HG03342 (cell line): ENCODE measurements at regions not wholly inside any gene's neighbourhood (a gene's known extent, or its start where the extent isn't known, plus 50 kb on each side); places are given as distances from the start of the nearest gene placed in this dataset.
A peak's percentile ranks its signal among the peaks of the same experiment; 100 is the strongest.

Experiments
- ATAC-seq: cut with Tn5 transposase; IDR thresholded peaks from one replicate; pipeline ENCODE4 v1.9.1; 2021; ENCODE audit warnings: mild to moderate bottlenecking, moderate library complexity; ENCODE audit not compliant: unreplicated experiment

GRCh38 chr2:67650291-67651133 lies 253.4 kb downstream of the ETAA1 start:
- ATAC-seq = no peak

GRCh38 chr2:67651565-67651964 lies 254.4 kb downstream of the ETAA1 start:
- no peak for ATAC-seq

GRCh38 chr2:67652679-67653078 lies 255.5 kb downstream of the ETAA1 start:
- ATAC-seq = no peak

- no peak for ATAC-seq
These were observed 259.7 kb downstream of the ETAA1 start for GRCh38 chr2:67656875-67657274.

GRCh38 chr2:67658820-67659219 lies 261.7 kb downstream of the ETAA1 start:
- ATAC-seq = no peak

- ATAC-seq = no peak
These were observed 263.0 kb downstream of the ETAA1 start for GRCh38 chr2:67660015-67660602.

- ATAC-seq = no peak
These were observed 263.7 kb downstream of the ETAA1 start for GRCh38 chr2:67660871-67661270.

GRCh38 chr2:67662222-67662621 lies 265.1 kb downstream of the ETAA1 start:
- ATAC-seq = no peak

GRCh38 chr2:67663776-67664175 lies 266.6 kb downstream of the ETAA1 start:
- no peak for ATAC-seq

GRCh38 chr2:67666386-67667053 lies 269.4 kb downstream of the ETAA1 start:
- ATAC-seq = no peak

GRCh38 chr2:67667054-67667908 lies 270.1 kb downstream of the ETAA1 start:
- ATAC-seq = no peak

- no peak for ATAC-seq
These were observed 271.4 kb downstream of the ETAA1 start for GRCh38 chr2:67668538-67668937.

- ATAC-seq = no peak
These were observed 272.0 kb downstream of the ETAA1 start for GRCh38 chr2:67669168-67669567.

- ATAC-seq = no peak
These were observed 272.6 kb downstream of the ETAA1 start for GRCh38 chr2:67669766-67670165.

GRCh38 chr2:67670747-67671183 lies 273.6 kb downstream of the ETAA1 start:
- ATAC-seq = no peak

- ATAC-seq = peak; percentile 55
These were observed 274.6 kb downstream of the ETAA1 start for GRCh38 chr2:67671464-67672450.

GRCh38 chr2:67674668-67675067 lies 277.5 kb downstream of the ETAA1 start:
- no peak for ATAC-seq

- no peak for ATAC-seq
These were observed 287.9 kb downstream of the ETAA1 start for GRCh38 chr2:67684991-67685390.

GRCh38 chr2:67686254-67686653 lies 289.1 kb downstream of the ETAA1 start:
- no peak for ATAC-seq

- no peak for ATAC-seq
These were observed 292.1 kb downstream of the ETAA1 start for GRCh38 chr2:67689186-67689585.
